DOHH2 (cell line): ENCODE measurements at regions not wholly inside any gene's neighbourhood (a gene's known extent, or its start where the extent isn't known, plus 50 kb on each side); places are given as distances from the start of the nearest gene placed in this dataset.

Source experiments
- CTCF ChIP-seq: fragments of 200-600 bp; sonication (generic); IDR thresholded peaks from one replicate; pipeline ENCODE4 v1.5.1; 2014; ENCODE audit warnings: antibody characterized with exemption, mild to moderate bottlenecking, low read depth, low read length; ENCODE audit not compliant: poor library complexity, severe bottlenecking
- EZH2phosphoT487 ChIP-seq: fragments of 200-600 bp; sonication (generic); IDR thresholded peaks from 2 replicates; pipeline ENCODE4 v1.6.1; 2017; ENCODE audit warnings: borderline replicate concordance, mild to moderate bottlenecking, antibody characterized with exemption, low read length, moderate library complexity, mixed read lengths

GRCh38 chr5:3811116-3811515 is 215.5 kb downstream of the IRX1 start:
- TF ChIP-seq CTCF (no peak), EZH2phosphoT487 (no peak)
